ENCODE measurements at regions not wholly inside any gene's neighbourhood (a gene's known extent, or its start where the extent isn't known, plus 50 kb on each side); places are given as distances from the start of the nearest gene placed in this dataset.

GRCh38 chr1:244200596-244200995 is 149.5 kb downstream of the ZBTB18 start:
- TF ChIP-seq CTCF (conservative IDR thresholded peaks at IDR 0.05; ENCODE audit: low read depth, low read length) (no peak), EZH2phosphoT487 (IDR thresholded peaks at IDR 0.05; ENCODE audit: borderline replicate concordance, low read length) (no peak), EZH2 (IDR thresholded peaks at IDR 0.05; ENCODE audit: low read length, unreplicated experiment) (no peak)

All from PC-3 (cell line).